KG1 (cell line): ENCODE measurements at regions not wholly inside any gene's neighbourhood (a gene's known extent, or its start where the extent isn't known, plus 50 kb on each side); places are given as distances from the start of the nearest gene placed in this dataset.

Experiments used
- DNase-seq: peaks from one replicate; lab custom pipeline; 2025; lab: John Stamatoyannopoulos, UW

DNA sequence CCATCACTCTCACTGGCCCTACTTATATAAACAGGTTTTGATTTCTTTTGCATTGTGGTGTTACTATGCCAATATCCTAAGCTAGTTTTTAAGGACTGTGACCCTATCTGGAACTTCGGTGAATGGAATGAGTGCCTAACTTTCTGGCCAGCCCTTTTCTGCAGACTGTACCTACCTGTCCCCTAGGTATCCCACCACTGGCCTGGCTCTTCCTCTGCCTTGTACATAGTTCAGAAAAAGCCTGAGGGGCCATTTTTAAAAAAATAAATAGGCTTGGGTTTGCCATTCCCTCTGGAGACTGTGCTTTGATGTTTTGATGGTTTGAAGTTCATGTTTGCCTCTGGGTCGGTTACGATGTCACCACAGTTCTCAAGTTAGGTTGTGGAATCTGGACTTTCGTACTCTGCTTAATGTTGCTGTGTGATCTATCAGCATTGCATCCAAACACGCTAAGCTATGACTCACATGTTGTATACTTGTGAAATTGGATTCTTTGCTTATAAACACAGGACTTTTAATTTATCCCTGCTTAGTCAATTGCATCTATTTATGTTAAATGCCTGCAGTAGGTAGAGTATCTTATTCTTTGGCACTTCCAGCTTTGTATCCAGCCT, 182.0 kb downstream of the ANKRD50 start:
- no peak for DNase-seq

DNA sequence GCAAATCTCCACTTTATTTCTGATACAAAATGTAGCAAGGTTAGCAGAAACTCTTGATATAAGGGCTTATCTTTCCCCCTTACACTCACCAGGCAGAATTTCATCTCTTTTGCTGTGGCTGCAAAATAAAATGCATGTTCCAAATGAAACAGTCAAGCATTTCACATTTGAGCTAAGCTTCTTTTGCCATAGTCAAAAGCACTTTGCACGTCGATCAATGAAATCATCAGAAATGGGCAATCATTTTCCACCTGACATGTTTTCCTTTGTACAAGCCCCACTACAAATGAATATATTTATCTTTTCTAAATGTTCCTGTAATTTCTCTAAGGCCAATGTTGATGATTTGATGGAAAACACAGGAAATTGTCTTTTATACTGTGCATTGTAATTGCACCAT, 178.4 kb downstream of the ANKRD50 start:
- no peak for DNase-seq

DNA sequence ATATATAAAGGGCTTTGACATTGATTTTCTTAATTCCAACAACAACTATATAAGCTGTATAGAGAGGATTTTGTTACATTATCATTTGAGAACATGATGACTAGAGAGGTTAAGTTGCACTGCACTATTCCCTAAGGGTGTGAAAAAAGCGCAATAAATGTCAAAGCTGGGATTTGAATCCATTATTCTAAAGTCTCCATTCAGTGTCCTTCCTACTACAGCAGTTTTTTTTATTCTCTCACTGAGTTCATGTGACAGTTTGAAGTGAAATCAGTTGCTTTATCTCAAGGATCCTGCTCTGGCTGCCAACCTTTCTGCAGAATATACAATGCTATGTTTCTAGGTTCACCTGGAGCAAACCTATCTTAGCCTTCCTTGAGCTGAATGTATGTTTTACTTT, 177.5 kb downstream of the ANKRD50 start:
- DNase-seq, result no peak

DNA sequence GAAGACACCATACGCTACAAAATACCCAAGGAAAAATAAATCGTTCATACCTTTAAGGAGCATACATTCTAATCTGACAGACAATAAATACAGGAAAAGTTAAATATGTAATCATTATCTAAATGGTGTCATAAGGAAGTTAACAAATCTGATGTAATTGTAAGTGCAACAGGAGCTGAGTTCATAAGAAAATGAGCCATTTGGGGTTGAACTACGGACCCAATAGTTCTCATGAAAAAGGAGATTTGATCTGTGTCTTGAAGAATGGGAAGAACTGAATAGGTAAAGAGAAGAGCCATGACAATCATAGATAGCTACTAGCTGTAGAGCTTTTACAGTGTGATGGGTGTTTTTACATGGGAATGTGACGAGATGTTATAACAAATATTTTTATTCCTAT, 175.6 kb downstream of the ANKRD50 start:
- no peak for DNase-seq

DNA sequence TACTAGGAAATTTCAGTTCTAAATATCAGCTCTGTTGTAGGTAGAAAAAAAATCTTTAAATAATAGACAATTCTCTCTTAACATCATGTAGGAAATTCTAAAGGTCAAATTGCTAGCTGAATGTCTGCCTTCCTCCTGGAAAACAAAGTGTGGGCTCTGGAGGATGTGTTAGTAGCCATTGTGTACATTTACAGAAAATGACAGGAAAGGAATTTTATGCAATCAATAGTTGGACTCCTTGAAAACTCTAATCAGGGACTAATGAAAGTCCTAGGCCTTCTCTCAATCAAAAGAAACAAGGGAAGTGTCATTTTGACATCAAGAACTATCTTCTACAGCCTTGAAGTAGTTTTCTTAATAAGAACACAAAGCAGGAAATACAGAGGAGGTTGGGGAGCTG, 174.6 kb downstream of the ANKRD50 start:
- no peak for DNase-seq

DNA sequence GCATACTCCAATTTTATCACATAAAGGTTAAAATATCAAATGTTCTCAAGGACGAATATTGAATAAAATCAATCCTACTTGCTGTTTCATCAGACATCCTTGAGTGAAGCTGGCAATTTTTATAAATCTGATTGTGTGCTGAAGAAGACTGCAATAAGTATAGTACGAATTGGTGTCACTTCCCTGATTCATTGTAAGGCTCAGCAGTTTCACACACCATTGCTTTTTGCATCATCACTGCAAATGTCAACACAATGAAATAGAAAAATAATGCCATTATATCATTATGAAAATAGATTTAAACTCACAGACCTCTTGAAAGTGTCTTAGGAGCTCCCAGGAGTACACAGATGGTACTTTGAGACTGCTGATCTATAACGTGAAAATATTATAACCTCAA, 172.5 kb downstream of the ANKRD50 start:
- DNase-seq, result no peak

DNA sequence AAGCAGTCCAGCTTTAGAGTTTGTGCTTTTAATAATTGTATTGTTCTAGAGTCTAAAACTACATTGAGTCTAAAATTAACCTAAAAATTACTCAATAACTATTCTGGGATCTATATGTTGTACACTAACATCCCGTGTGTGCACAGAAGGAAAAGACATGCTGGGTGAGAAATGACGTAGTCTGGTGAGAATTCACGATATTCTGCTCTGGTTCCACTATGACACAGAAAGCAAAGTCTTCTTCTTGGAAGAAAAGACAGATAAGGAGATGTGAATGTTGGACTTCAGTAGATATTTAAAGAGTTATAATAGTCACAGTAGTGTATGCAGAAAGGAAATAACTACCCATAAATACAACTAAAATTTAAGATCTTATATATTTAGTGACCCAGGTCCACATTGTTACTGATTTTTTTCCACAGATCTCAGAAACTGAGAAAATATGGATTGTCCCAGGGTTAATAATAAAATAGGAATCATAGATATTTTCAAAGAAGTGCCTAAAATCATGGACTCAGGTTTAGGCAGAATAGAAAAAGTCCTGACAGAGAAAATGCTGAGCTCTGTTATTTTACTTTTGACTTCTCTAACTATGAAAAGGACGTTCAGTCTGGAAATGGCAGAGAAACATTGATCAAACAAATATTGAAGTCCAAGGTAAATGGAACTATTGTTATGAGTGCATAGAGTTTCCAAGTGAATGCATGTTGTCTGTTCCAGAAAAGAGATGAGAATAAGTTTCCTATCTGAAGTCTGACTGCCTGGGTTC, 170.7 kb downstream of the ANKRD50 start:
- DNase-seq, result no peak

DNA sequence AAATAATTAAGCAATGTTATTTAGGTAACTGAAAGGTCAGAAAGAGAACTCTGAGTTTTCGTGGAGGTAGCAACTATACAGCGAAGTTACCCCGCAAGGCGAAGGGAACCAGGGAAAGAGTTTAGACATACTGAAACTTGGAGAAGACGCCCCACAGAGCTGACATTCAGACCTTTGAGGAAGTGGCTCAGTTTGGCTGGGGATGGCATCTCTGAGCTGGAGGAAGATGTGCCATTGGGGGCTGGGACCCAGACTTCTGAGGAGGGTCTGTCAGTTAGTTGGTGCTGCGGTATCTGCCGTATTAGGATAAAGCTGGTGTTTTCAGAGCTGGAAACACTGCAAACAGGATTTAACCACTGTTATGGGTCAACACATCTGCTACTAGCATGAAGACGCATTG, 156.6 kb downstream of the ANKRD50 start:
- DNase-seq, result no peak

DNA sequence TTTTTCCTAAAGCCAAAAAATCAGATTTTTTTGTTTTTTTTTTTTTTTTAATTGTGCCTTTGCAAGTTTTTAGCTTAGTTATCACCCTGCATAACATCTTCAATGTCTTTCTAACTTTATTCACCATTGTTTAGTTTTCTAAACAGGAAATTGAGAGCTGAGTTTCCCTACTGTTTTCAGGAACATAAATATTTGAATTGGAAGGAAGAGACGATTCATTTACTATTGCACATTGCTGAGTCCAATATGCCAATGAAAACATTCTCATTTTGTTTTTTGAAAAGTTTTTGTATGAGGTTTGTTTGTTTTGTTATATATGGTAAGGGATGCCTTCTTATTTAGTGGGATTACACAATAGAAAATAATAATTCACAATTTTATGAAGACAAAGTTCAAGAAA, 148.4 kb downstream of the ANKRD50 start:
- DNase-seq, result no peak

DNA sequence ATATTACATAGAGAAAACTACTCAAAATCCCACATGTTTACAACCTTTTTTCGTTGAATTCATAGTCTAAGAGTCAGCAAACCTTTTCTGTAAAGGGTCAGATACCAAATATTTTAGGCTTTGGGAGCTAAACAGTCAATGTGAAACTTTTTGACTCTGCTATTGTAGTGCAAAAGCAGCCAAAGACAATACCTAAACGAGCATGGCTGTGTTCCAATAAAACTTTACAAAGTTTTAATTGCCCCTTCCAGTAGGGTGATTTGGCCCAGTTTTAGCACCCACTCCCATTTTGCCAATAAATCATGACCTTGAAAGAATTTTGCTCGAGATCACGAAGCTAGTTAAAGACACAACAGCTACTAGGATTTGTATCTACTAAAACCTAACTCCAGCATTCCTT, 147.2 kb downstream of the ANKRD50 start:
- DNase-seq, result no peak

DNA sequence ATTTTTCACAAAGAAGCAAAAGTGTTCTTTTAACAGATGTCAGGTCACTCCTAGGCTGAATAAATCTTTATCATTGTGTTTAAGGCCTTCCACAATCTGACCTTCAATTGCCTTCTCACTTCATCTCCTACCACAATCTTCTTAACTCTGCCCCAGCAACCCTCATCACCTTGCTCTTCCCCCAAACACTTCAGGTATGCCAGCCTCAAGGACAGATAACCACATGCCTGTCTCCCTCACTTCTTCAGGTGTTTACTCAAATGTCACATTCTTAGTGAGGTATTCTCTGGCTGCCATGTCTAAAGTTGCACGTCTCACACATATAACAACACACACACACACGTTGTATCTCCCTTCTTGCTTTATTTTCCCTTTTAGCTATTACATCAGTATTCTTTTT, 146.5 kb downstream of the ANKRD50 start:
- DNase-seq, result no peak

DNA sequence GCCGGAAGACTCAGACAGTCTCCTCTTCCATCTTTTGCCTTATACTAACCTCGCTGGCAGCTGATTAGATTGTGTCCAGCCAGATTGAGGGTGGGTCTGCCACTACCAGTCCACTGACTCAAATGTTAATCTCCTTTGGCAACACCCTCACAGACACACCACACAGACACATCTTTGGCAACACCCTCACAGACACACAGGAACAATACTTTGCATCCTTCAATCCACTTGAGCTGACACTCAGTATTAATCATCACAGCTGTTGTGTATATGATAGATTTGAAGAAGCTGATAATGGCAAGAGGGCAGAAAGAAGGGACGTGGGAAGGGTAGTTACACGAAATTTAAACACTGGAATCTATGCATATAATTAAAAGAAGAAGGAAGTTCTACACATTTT, 139.5 kb downstream of the ANKRD50 start:
- DNase-seq, result no peak

DNA sequence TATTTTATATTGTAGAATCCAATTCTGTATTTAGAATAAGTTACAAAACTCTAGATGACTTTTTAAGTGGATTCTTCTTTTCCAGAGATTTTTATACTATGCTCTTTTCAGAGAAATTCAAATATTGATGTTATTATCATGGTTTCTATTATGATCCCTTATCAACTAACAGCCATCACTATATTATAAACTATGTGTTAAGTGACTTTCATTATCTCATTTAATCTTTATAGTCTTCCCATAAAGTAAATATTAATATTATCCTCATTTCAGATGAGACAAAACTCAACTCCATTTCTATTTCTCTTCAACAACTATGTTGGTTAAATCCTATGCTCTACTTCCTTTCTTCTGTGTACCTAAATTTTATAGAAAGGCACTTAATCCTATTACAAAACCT, 132.6 kb downstream of the ANKRD50 start:
- DNase-seq, result no peak

DNA sequence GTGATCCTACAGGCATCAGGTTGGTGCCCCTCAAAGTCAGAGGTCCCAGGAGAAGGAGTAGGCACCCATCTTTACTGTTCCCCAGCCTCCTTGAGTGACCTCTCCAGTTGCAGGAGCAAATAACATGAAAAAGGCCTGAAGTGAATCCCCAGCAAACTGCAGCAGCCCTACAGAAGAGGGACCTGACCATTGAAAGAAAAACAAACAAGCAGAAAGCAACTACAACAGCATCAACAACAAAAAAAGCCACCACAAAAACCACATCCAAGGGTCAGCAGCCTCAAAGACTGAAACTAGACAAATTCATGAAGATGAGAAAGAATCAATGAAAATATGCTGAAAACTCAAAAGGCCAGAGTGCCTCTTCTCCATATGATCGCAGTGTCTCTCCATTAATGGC, 128.7 kb downstream of the ANKRD50 start:
- no peak for DNase-seq

DNA sequence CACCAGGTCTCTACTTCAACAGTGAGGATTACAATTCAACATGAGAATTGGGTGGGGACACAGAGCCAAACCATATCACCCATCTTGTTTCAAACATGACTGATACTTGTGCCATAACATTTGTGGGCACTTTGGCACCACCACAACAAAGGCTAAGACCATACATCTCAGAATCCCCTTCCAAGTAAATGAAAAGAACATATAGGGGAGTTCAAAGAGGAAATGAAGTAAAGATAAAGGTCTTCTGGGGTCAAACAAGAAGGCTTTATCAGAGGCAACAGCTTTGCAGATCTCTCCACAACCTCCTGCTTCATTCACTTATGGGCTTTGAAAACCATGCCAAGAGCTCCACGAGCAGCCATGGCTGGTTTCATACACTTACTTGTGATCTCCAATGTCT, 122.7 kb downstream of the ANKRD50 start:
- DNase-seq, result no peak

DNA sequence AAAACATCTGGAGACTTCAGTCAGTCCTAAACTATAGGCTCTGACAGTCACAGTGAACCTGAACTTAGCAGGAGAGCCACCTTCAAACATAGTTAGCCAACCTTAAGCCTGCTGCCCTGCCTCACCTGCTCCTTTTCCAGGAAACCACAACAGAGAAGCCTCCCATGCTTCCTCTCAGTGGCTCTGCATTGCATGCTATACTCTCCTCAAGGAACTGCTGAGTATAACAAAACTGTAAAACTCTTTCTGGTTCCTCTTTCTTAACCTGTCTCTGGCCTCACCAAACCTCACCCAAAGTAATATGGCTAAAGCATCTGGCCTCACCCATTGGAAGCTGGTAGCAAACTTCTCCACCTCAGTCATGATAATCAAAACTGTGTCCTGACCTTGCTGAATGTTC, 122.1 kb downstream of the ANKRD50 start:
- DNase-seq, result peak; percentile 7

DNA sequence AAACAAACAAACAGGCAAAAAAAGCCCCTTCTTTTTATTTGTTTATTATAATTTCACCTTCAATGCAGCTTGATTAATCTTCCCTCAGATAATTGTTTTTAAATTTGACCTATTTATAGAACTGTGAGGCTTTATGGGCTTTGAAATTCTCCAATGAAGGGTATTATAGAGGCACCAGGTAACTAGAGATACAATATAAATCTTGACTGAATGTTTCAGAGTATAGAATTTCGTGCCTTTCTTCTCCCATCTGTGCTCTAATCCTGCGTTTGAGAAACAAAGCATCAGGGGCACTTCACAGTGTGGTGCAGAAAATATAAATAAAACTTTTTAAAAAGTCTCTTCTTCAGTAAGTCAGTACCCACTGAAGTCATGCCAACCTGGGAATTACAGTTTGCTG, 120.9 kb downstream of the ANKRD50 start:
- no peak for DNase-seq

DNA sequence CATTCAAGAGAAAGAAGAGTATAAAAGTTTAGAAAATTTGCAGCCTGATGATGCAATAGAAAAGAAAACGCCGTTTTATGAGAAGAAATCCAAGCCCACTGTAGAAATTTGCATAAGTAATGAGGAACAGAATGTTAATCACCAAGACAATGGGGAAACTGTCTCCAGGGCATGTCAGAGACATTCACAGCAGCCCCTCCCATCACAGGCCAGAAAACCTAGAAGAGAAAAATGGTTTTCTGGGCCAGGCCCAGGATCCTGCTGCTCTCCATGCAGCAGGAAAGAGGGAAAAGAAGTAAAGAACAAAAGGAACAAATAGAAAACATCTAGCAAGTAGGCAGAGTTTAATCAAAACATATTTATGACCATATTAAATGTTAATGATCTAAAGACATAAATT, 119.0 kb downstream of the ANKRD50 start:
- DNase-seq, result no peak

DNA sequence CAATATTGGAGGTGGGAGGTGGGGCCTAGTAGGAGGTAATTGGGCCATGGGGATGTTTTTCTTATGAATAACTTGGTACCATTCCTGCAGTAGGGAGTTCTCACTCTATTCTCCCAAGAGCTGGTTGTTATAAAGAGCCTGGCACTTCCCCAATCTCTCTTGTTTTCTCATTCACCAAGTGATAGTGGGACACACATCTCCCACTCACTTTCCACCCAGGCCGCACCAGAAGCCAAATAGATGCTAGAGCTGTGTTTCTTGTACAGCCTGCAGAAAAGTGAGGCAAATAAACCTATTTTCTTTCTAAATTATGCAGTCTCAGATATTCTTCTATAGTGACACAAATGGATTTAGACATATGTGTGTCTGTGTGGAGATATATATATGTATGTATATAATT, 117.6 kb downstream of the ANKRD50 start:
- DNase-seq, result no peak

DNA sequence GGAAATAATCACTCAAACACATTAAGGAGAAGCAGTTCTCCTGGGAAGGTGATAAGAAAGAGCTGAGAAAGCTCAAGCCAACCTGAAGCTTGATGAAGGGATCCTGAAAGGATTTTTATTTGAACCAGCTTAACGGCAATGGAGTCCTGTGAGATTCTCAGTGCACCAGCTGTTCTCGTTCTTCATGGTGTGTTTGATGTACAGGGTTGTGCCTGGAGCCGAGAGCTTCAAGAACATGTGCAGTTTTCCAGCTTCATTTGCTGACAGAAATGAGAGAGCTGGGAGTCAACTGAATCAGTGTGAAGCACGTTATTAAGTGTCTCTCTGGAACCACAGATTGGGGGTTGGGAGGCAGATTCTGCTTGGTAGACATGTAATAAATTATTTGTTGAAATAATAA, 115.7 kb downstream of the ANKRD50 start:
- DNase-seq, result no peak

DNA sequence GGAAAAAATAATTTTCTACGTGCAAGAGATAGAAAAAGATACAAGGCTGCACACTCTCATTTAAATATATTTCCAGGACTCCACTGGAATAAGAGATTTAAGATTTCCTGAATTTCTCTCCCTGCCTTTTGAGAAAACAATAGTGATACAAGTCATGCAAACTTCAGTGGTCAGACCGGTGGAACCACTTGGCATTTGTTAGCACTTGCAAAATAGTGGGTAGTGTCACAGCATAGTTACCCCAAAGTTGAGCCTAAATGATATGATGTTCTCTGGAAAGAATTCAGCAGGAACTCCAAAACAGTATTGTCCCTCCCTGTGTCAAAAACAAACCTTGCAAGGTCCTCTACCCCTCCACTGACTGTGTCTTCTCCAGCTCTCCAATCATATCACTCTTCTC, 102.3 kb downstream of the ANKRD50 start:
- DNase-seq, result no peak
